ENCODE measurements at regions not wholly inside any gene's neighbourhood (a gene's known extent, or its start where the extent isn't known, plus 50 kb on each side); places are given as distances from the start of the nearest gene placed in this dataset.

- H3K27me3 Mint-ChIP-seq = no peaks in the 10 kb centered on the region
- H3K9me3 Mint-ChIP-seq = no peaks in the 10 kb centered on the region
- no peak overlapping the region for H3K27ac Mint-ChIP-seq
- H3K4me3 Mint-ChIP-seq = no peak overlapping the region
- ATAC-seq (ENCODE audit: low read depth) = no peak
- no peak for DNase-seq (ENCODE audit: low spot score in 2 of 2)
- H3K4me1 Mint-ChIP-seq = no peaks in the 10 kb centered on the region
- H3K36me3 Mint-ChIP-seq = no peaks in the 10 kb centered on the region
Observed at GRCh38 chr2:144711630-144712549, 192.0 kb upstream of the ZEB2 start.

- Mint-ChIP-seq H3K36me3 (no peaks in the 10 kb centered on the region), H3K4me1 (no peaks in the 10 kb centered on the region), H3K27me3 (no peaks in the 10 kb centered on the region), H3K27ac (no peak overlapping the region), H3K9me3 (no peaks in the 10 kb centered on the region), H3K4me3 (no peak overlapping the region)
- no peak for ATAC-seq (ENCODE audit: low read depth)
- no peak for DNase-seq (ENCODE audit: low spot score in 2 of 2)
Observed at GRCh38 chr2:144711084-144711483, 191.2 kb upstream of the ZEB2 start.

- no peak overlapping the region for H3K27ac Mint-ChIP-seq
- ATAC-seq (ENCODE audit: low read depth) (no peak), DNase-seq (ENCODE audit: low spot score in 2 of 2) (no peak)
- H3K4me1 Mint-ChIP-seq = peaks cover 17% of the 10 kb centered on the region
- no peaks in the 10 kb centered on the region for H3K36me3 Mint-ChIP-seq
- H3K4me3 Mint-ChIP-seq = no peak overlapping the region
- no peaks in the 10 kb centered on the region for H3K27me3 Mint-ChIP-seq
- H3K9me3 Mint-ChIP-seq = no peaks in the 10 kb centered on the region
Observed at GRCh38 chr2:144708626-144709025, 188.7 kb upstream of the ZEB2 start.

- Mint-ChIP-seq H3K9me3 (no peaks in the 10 kb centered on the region), H3K36me3 (no peaks in the 10 kb centered on the region), H3K27me3 (no peaks in the 10 kb centered on the region), H3K27ac (no peak overlapping the region), H3K4me1 (peaks cover 21% of the 10 kb centered on the region), H3K4me3 (no peak overlapping the region)
- DNase-seq (ENCODE audit: low spot score in 2 of 2) = no peak
- ATAC-seq (ENCODE audit: low read depth) = no peak
Observed at GRCh38 chr2:144707736-144708326, 187.9 kb upstream of the ZEB2 start.

- Mint-ChIP-seq H3K4me3 (no peak overlapping the region), H3K27ac (no peak overlapping the region), H3K4me1 (peaks cover 27% of the 10 kb centered on the region), H3K9me3 (no peaks in the 10 kb centered on the region), H3K36me3 (no peaks in the 10 kb centered on the region), H3K27me3 (no peaks in the 10 kb centered on the region)
- ATAC-seq (ENCODE audit: low read depth) (no peak), DNase-seq (ENCODE audit: low spot score in 2 of 2) (no peak)
Observed at GRCh38 chr2:144706647-144707046, 186.7 kb upstream of the ZEB2 start.

- H3K9me3 Mint-ChIP-seq = no peaks in the 10 kb centered on the region
- ATAC-seq (ENCODE audit: low read depth) = no peak
- H3K4me3 Mint-ChIP-seq = no peak overlapping the region
- no peaks in the 10 kb centered on the region for H3K27me3 Mint-ChIP-seq
- H3K27ac Mint-ChIP-seq = no peak overlapping the region
- H3K4me1 Mint-ChIP-seq = peaks cover 31% of the 10 kb centered on the region
- DNase-seq (ENCODE audit: low spot score in 2 of 2) = no peak
- H3K36me3 Mint-ChIP-seq = no peaks in the 10 kb centered on the region
Observed at GRCh38 chr2:144705328-144706245, 185.7 kb upstream of the ZEB2 start.

GRCh38 chr2:144704709-144705095, 184.8 kb upstream of the ZEB2 start:
- H3K4me1 Mint-ChIP-seq = peaks cover 31% of the 10 kb centered on the region
- no peaks in the 10 kb centered on the region for H3K36me3 Mint-ChIP-seq
- H3K27me3 Mint-ChIP-seq = no peaks in the 10 kb centered on the region
- no peak overlapping the region for H3K27ac Mint-ChIP-seq
- DNase-seq (ENCODE audit: low spot score in 2 of 2) = no peak
- ATAC-seq (ENCODE audit: low read depth) = no peak
- peak overlapping the region; percentile 1 for H3K4me3 Mint-ChIP-seq
- H3K9me3 Mint-ChIP-seq = no peaks in the 10 kb centered on the region

- Mint-ChIP-seq H3K4me1 (peaks cover 31% of the 10 kb centered on the region), H3K27me3 (no peaks in the 10 kb centered on the region), H3K27ac (no peak overlapping the region), H3K4me3 (peak overlapping the region; percentile 53), H3K36me3 (no peaks in the 10 kb centered on the region), H3K9me3 (no peaks in the 10 kb centered on the region)
- ATAC-seq (ENCODE audit: low read depth) (peak; percentile 88), DNase-seq (ENCODE audit: low spot score in 2 of 2) (peak in 1 of 2 donors; percentile 36)
Observed at GRCh38 chr2:144703852-144704708, 184.2 kb upstream of the ZEB2 start.

GRCh38 chr2:144702051-144702450, 182.1 kb upstream of the ZEB2 start:
- DNase-seq (ENCODE audit: low spot score in 2 of 2) (peak in 1 of 2 donors; percentile 14), ATAC-seq (ENCODE audit: low read depth) (peak; percentile 74)
- H3K9me3 Mint-ChIP-seq = peaks cover under 1% of the 10 kb centered on the region
- peaks cover 31% of the 10 kb centered on the region for H3K4me1 Mint-ChIP-seq
- H3K27me3 Mint-ChIP-seq = no peaks in the 10 kb centered on the region
- no peaks in the 10 kb centered on the region for H3K36me3 Mint-ChIP-seq
- H3K4me3 Mint-ChIP-seq = peak overlapping the region; percentile 40
- no peak overlapping the region for H3K27ac Mint-ChIP-seq

GRCh38 chr2:144701259-144701658, 181.3 kb upstream of the ZEB2 start:
- no peak for ATAC-seq (ENCODE audit: low read depth)
- DNase-seq (ENCODE audit: low spot score in 2 of 2) = no peak
- Mint-ChIP-seq H3K4me3 (no peak overlapping the region), H3K9me3 (peaks cover 2% of the 10 kb centered on the region), H3K36me3 (no peaks in the 10 kb centered on the region), H3K4me1 (peaks cover 31% of the 10 kb centered on the region), H3K27me3 (no peaks in the 10 kb centered on the region), H3K27ac (no peak overlapping the region)

- Mint-ChIP-seq H3K27ac (no peak overlapping the region), H3K36me3 (no peaks in the 10 kb centered on the region), H3K27me3 (no peaks in the 10 kb centered on the region), H3K4me1 (peaks cover 11% of the 10 kb centered on the region), H3K4me3 (no peak overlapping the region), H3K9me3 (peaks cover 2% of the 10 kb centered on the region)
- no peak for ATAC-seq (ENCODE audit: low read depth)
- no peak for DNase-seq (ENCODE audit: low spot score in 2 of 2)
Observed at GRCh38 chr2:144698156-144698555, 178.2 kb upstream of the ZEB2 start.

GRCh38 chr2:144695657-144696056, 175.7 kb upstream of the ZEB2 start:
- DNase-seq (ENCODE audit: low spot score in 2 of 2) (no peak), ATAC-seq (ENCODE audit: low read depth) (no peak)
- Mint-ChIP-seq H3K4me3 (no peak overlapping the region), H3K36me3 (no peaks in the 10 kb centered on the region), H3K27me3 (no peaks in the 10 kb centered on the region), H3K27ac (no peak overlapping the region), H3K9me3 (peaks cover 2% of the 10 kb centered on the region), H3K4me1 (no peaks in the 10 kb centered on the region)

- Mint-ChIP-seq H3K27ac (no peak overlapping the region), H3K4me1 (no peaks in the 10 kb centered on the region), H3K36me3 (no peaks in the 10 kb centered on the region), H3K27me3 (no peaks in the 10 kb centered on the region), H3K9me3 (peaks cover 2% of the 10 kb centered on the region), H3K4me3 (no peak overlapping the region)
- DNase-seq (ENCODE audit: low spot score in 2 of 2) (no peak), ATAC-seq (ENCODE audit: low read depth) (no peak)
Observed at GRCh38 chr2:144694456-144694855, 174.5 kb upstream of the ZEB2 start.

Data from memory B cell (primary cell).